Caco-2 (cell line): ENCODE measurements at regions not wholly inside any gene's neighbourhood (a gene's known extent, or its start where the extent isn't known, plus 50 kb on each side); places are given as distances from the start of the nearest gene placed in this dataset.

Source experiments
- BruUV-seq: library from RNA; stranded (reverse); fragments of 400-500 nt; replicated peaks from 2 replicates; lab custom pipeline; 2021; lab: Mats Ljungman, UMichigan
- CTCF ChIA-PET: fragments of 300-600 bp; sonication (Branson Sonifier 250); formaldehyde crosslinking; loops from one replicate; lab custom pipeline; 2022; ENCODE audit warnings: antibody characterized with exemption; lab: Charles Lee
- POLR2A ChIA-PET: fragments of 300-600 bp; sonication (Branson Sonifier 250); formaldehyde crosslinking; loops from one replicate; lab custom pipeline; 2022; ENCODE audit warnings: antibody characterized with exemption; lab: Charles Lee
- DNase-seq, 2 experiments: peaks; one replicate each; pipeline versions ENCODE4 v3.0.0 to v3.0.0-alpha.2; 2020 to 2022
- H3K27me3 ChIP-seq: replicated peaks from 2 replicates; pipeline ENCODE4 v1.6.0; 2011; ENCODE audit warnings: low read length; ENCODE audit not compliant: control insufficient read depth, insufficient read depth
- H3K36me3 ChIP-seq: 2 replicates; pipeline ENCODE4 v1.5.1; 2011; ENCODE audit warnings: low read length; ENCODE audit not compliant: control insufficient read depth, insufficient read depth
- H3K4me1 ChIP-seq: fragments of 250-450 bp; sonication (Bioruptor Pico); 2 replicates; pipeline ENCODE4 v1.5.1; 2020; ENCODE audit warnings: mild to moderate bottlenecking
- H3K4me3 ChIP-seq: 2 replicates; pipeline ENCODE4 v1.5.1; 2011; ENCODE audit warnings: low read depth, mild to moderate bottlenecking, control low read depth, low read length
- H3K9me3 ChIP-seq: fragments of 250-450 bp; sonication (Bioruptor Pico); 2 replicates; pipeline ENCODE4 v1.5.1; 2020; ENCODE audit warnings: mild to moderate bottlenecking, moderate library complexity
- H3K27ac Mint-ChIP-seq: one replicate; pipeline ENCODE4 v1.8.0; 2022; ENCODE audit warnings: mixed read lengths; ENCODE audit not compliant: unreplicated experiment
- H3K27me3 Mint-ChIP-seq: one replicate; pipeline ENCODE4 v1.8.0; 2022; ENCODE audit warnings: mixed read lengths; ENCODE audit not compliant: insufficient read depth, unreplicated experiment
- H3K36me3 Mint-ChIP-seq: one replicate; pipeline ENCODE4 v1.8.0; 2022; ENCODE audit warnings: mild to moderate bottlenecking, mixed read lengths; ENCODE audit not compliant: insufficient read depth, unreplicated experiment
- H3K4me1 Mint-ChIP-seq: one replicate; pipeline ENCODE4 v1.8.0; 2022; ENCODE audit warnings: low read depth, mixed read lengths; ENCODE audit not compliant: unreplicated experiment
- H3K4me3 Mint-ChIP-seq: one replicate; pipeline ENCODE4 v1.8.0; 2022; ENCODE audit warnings: mild to moderate bottlenecking, moderate library complexity, mixed read lengths; ENCODE audit not compliant: unreplicated experiment
- H3K9me3 Mint-ChIP-seq: one replicate; pipeline ENCODE4 v1.8.0; 2022; ENCODE audit warnings: mixed read lengths; ENCODE audit not compliant: unreplicated experiment
- CTCF ChIP-seq, 2 experiments: fragments of 200-600 bp in 1 of 2; IDR thresholded peaks; 1 replicate in 1 of 2; 2 replicates in 1 of 2; pipeline versions ENCODE4 v1.5.1 to v1.8.0; 2011 to 2022; ENCODE audit warnings: antibody characterized with exemption in 1 of 2, control low read depth in 1 of 2, inconsistent platforms in 1 of 2, low read depth in 1 of 2, low read length in 1 of 2, mild to moderate bottlenecking in 1 of 2, moderate library complexity in 1 of 2; ENCODE audit not compliant: insufficient read depth in 1 of 2, severe bottlenecking in 1 of 2, unreplicated experiment in 1 of 2
- intact Hi-C: fragments of 100-400 bp; cut with micrococcal nuclease; formaldehyde crosslinking; loops from one replicate; pipeline ENCODE4 v1.10.0; 2022; ENCODE audit not compliant: unreplicated experiment

- no peaks in the 10 kb centered on the region for H3K9me3 Mint-ChIP-seq
- peaks cover 9% of the 10 kb centered on the region for H3K27me3 Mint-ChIP-seq
- H3K9me3 ChIP-seq = no peaks in the 10 kb centered on the region
- peaks cover 8% of the 10 kb centered on the region for H3K36me3 Mint-ChIP-seq
- no peak for TF ChIP-seq CTCF (IDR thresholded peaks at IDR 0.05; ENCODE audit: insufficient read depth in 1 of 2, low read depth in 1 of 2, low read length in 1 of 2, severe bottlenecking in 1 of 2, unreplicated experiment in 1 of 2)
- no peaks in the 10 kb centered on the region for H3K4me1 Mint-ChIP-seq
- H3K4me3 ChIP-seq = no peak overlapping the region
- H3K4me3 Mint-ChIP-seq = no peak overlapping the region
- CTCF ChIA-PET = no interaction called here
- no peak for DNase-seq
- no TSS peak for BruUV-seq
- H3K27ac Mint-ChIP-seq = no peak overlapping the region
- no peaks in the 10 kb centered on the region for H3K36me3 ChIP-seq
- no peaks in the 10 kb centered on the region for H3K27me3 ChIP-seq
- intact Hi-C loops = no loop called here
- POLR2A ChIA-PET = no interaction called here
- no peaks in the 10 kb centered on the region for H3K4me1 ChIP-seq
Observed at GRCh38 chr5:67338421-67338820, 141.8 kb upstream of the CD180 start.

- H3K4me3 Mint-ChIP-seq = no peak overlapping the region
- H3K36me3 ChIP-seq = no peaks in the 10 kb centered on the region
- peaks cover 8% of the 10 kb centered on the region for H3K36me3 Mint-ChIP-seq
- no peaks in the 10 kb centered on the region for H3K9me3 ChIP-seq
- TF ChIP-seq CTCF (IDR thresholded peaks at IDR 0.05; ENCODE audit: insufficient read depth in 1 of 2, low read depth in 1 of 2, low read length in 1 of 2, severe bottlenecking in 1 of 2, unreplicated experiment in 1 of 2) = no peak
- H3K4me1 Mint-ChIP-seq = no peaks in the 10 kb centered on the region
- ChIA-PET CTCF (no interaction called here), POLR2A (no interaction called here)
- intact Hi-C loops = no loop called here
- no TSS peak for BruUV-seq
- no peak overlapping the region for H3K4me3 ChIP-seq
- H3K4me1 ChIP-seq = no peaks in the 10 kb centered on the region
- no peaks in the 10 kb centered on the region for H3K27me3 ChIP-seq
- DNase-seq = no peak
- H3K27me3 Mint-ChIP-seq = peaks cover 9% of the 10 kb centered on the region
- no peak overlapping the region for H3K27ac Mint-ChIP-seq
- no peaks in the 10 kb centered on the region for H3K9me3 Mint-ChIP-seq
Observed at GRCh38 chr5:67337751-67338150, 141.2 kb upstream of the CD180 start.

- H3K36me3 Mint-ChIP-seq = peaks cover 8% of the 10 kb centered on the region
- Histone ChIP-seq H3K36me3 (no peaks in the 10 kb centered on the region), H3K4me3 (no peak overlapping the region), H3K9me3 (peaks cover 2% of the 10 kb centered on the region), H3K27me3 (no peaks in the 10 kb centered on the region), H3K4me1 (no peaks in the 10 kb centered on the region)
- BruUV-seq = no TSS peak
- ChIA-PET POLR2A (no interaction called here), CTCF (no interaction called here)
- H3K27ac Mint-ChIP-seq = no peak overlapping the region
- no peak for TF ChIP-seq CTCF (IDR thresholded peaks at IDR 0.05; ENCODE audit: insufficient read depth in 1 of 2, low read depth in 1 of 2, low read length in 1 of 2, severe bottlenecking in 1 of 2, unreplicated experiment in 1 of 2)
- peaks cover 9% of the 10 kb centered on the region for H3K27me3 Mint-ChIP-seq
- no peak for DNase-seq
- intact Hi-C loops = no loop called here
- no peak overlapping the region for H3K4me3 Mint-ChIP-seq
- H3K9me3 Mint-ChIP-seq = peaks cover 7% of the 10 kb centered on the region
- H3K4me1 Mint-ChIP-seq = no peaks in the 10 kb centered on the region
Observed at GRCh38 chr5:67335426-67335825, 138.8 kb upstream of the CD180 start.
